H1 (cell line): ENCODE measurements at regions not wholly inside any gene's neighbourhood (a gene's known extent, or its start where the extent isn't known, plus 50 kb on each side); places are given as distances from the start of the nearest gene placed in this dataset.

Source experiments
- BRCA1 ChIP-seq: IDR thresholded peaks from 2 replicates; pipeline ENCODE4 v1.6.1; 2012; ENCODE audit warnings: low read depth, low read length, improper control_type of control experiment
- CEBPB ChIP-seq: IDR thresholded peaks from 2 replicates; pipeline ENCODE4 v1.6.1; 2012; ENCODE audit warnings: low read depth, low read length
- CTCF ChIP-seq, 3 experiments: IDR thresholded peaks; 1 replicate in 2 of 3; 2 replicates in 1 of 3; pipeline versions ENCODE4 v1.5.1 to v1.6.1; 2011; ENCODE audit warnings: low read length in 3 of 3, mild to moderate bottlenecking in 3 of 3, inconsistent platforms in 2 of 3, low read depth in 1 of 3, moderate library complexity in 1 of 3; ENCODE audit not compliant: insufficient read depth in 1 of 3; ENCODE audit errors: control extremely low read depth in 1 of 3
- EGR1 ChIP-seq: IDR thresholded peaks from 2 replicates; pipeline ENCODE4 v1.6.1; 2011; ENCODE audit warnings: low read depth, low read length, borderline replicate concordance
- FOSL1 ChIP-seq: IDR thresholded peaks from 2 replicates; pipeline ENCODE4 v1.6.1; 2011; ENCODE audit warnings: mild to moderate bottlenecking, low read depth, low read length, moderate library complexity; ENCODE audit not compliant: insufficient read depth
- GABPA ChIP-seq: IDR thresholded peaks from 2 replicates; pipeline ENCODE4 v1.6.1; 2011; ENCODE audit warnings: mild to moderate bottlenecking, low read length, moderate library complexity, borderline replicate concordance; ENCODE audit not compliant: insufficient read depth
- JUND ChIP-seq: IDR thresholded peaks from 2 replicates; pipeline ENCODE4 v1.6.1; 2011; ENCODE audit warnings: mild to moderate bottlenecking, improper control_type of control experiment, low read length
- NANOG ChIP-seq: IDR thresholded peaks from 2 replicates; pipeline ENCODE4 v1.6.1; 2011; ENCODE audit warnings: low read length, low read depth, mild to moderate bottlenecking, inconsistent platforms; ENCODE audit not compliant: insufficient read depth, poor library complexity, severe bottlenecking
- POLR2AphosphoS5 ChIP-seq: IDR thresholded peaks from 2 replicates; pipeline ENCODE4 v1.6.1; 2011; ENCODE audit warnings: low read depth, low read length
- RAD21 ChIP-seq, 2 experiments: IDR thresholded peaks in 1 of 2; conservative IDR thresholded peaks in 1 of 2; 2 replicates each; pipeline ENCODE4 v1.6.1; 2011; ENCODE audit warnings: low read depth in 2 of 2, low read length in 2 of 2, improper control_type of control experiment in 1 of 2, inconsistent platforms in 1 of 2, mild to moderate bottlenecking in 1 of 2, moderate library complexity in 1 of 2
- SP1 ChIP-seq: IDR thresholded peaks from 2 replicates; pipeline ENCODE4 v1.6.1; 2011; ENCODE audit warnings: low read depth, low read length
- USF2 ChIP-seq: IDR thresholded peaks from 2 replicates; pipeline ENCODE4 v1.6.1; 2011; ENCODE audit warnings: low read length, improper control_type of control experiment
- ZNF274 ChIP-seq: IDR thresholded peaks from 2 replicates; pipeline ENCODE4 v1.7.0; 2012; ENCODE audit warnings: low read length, borderline replicate concordance; ENCODE audit errors: extremely low read depth

- TF ChIP-seq SP1 (no peak), CTCF (IDR thresholded peaks at IDR 0.05; ENCODE audit: control extremely low read depth in 1 of 3, insufficient read depth in 1 of 3, low read depth in 1 of 3, low read length in 3 of 3) (no peak), GABPA (no peak), RAD21 (IDR thresholded peaks at IDR 0.05 in 1 of 2, conservative IDR thresholded peaks at IDR 0.05 in 1 of 2; ENCODE audit: low read depth in 2 of 2, low read length in 2 of 2) (no peak), ZNF274 (no peak), BRCA1 (no peak), CEBPB (no peak), NANOG (no peak), USF2 (no peak), FOSL1 (no peak), JUND (no peak), EGR1 (no peak), POLR2AphosphoS5 (no peak)
These were observed 318.8 kb downstream of the LRIG3 start for GRCh38 chr12:58601529-58601928.
